BJ (cell line): ENCODE measurements at regions not wholly inside any gene's neighbourhood (a gene's known extent, or its start where the extent isn't known, plus 50 kb on each side); places are given as distances from the start of the nearest gene placed in this dataset.

Experiments
- CTCF ChIA-PET: fragments of 350-600 bp; formaldehyde crosslinking; extraction: SDS; loops from one replicate; lab custom pipeline; 2021; ENCODE audit warnings: antibody characterized with exemption, inconsistent platforms; lab: Yijun Ruan, JAX
- POLR2A ChIA-PET: fragments of 300-600 bp; sonication (Branson Sonifier 250); formaldehyde crosslinking; extraction: SDS; loops from one replicate; lab custom pipeline; 2021; ENCODE audit warnings: antibody characterized with exemption; lab: Charles Lee
- DNase-seq: peaks from one replicate; pipeline ENCODE4 v3.0.0-alpha.2; 2011; ENCODE audit warnings: low read depth
- H3K27me3 ChIP-seq: 2 replicates; pipeline ENCODE4 v1.6.0; 2011; ENCODE audit warnings: low read length; ENCODE audit not compliant: control insufficient read depth, insufficient read depth
- H3K36me3 ChIP-seq: 2 replicates; pipeline ENCODE4 v1.5.1; 2011; ENCODE audit warnings: low read length; ENCODE audit not compliant: control insufficient read depth, insufficient read depth
- H3K4me3 ChIP-seq: 2 replicates; pipeline ENCODE4 v1.5.1; 2011; ENCODE audit warnings: low read depth, mild to moderate bottlenecking, control low read depth, low read length
- CTCF ChIP-seq: IDR thresholded peaks from 2 replicates; pipeline ENCODE4 v1.5.1; 2011; ENCODE audit warnings: low read depth, mild to moderate bottlenecking, control low read depth, inconsistent platforms, low read length, moderate library complexity; ENCODE audit not compliant: insufficient read depth

GRCh38 chr15:54884312-54884711 is 312.4 kb downstream of the RSL24D1 start:
- Histone ChIP-seq H3K27me3 (no peaks in the 10 kb centered on the region), H3K4me3 (no peak overlapping the region), H3K36me3 (no peaks in the 10 kb centered on the region)
- ChIA-PET POLR2A (no interaction called here), CTCF (interaction anchor here (0.6 kb wide), 1 partner anchor 404 kb away, joined by 6 read pairs; no protein-coding TSS in a partner anchor)
- no peak for DNase-seq
- no peak for TF ChIP-seq CTCF

- DNase-seq = no peak
- TF ChIP-seq CTCF = no peak
- Histone ChIP-seq H3K27me3 (no peaks in the 10 kb centered on the region), H3K4me3 (no peak overlapping the region), H3K36me3 (no peaks in the 10 kb centered on the region)
- CTCF ChIA-PET = no interaction called here
- POLR2A ChIA-PET = no interaction called here
These were observed 336.8 kb downstream of the RSL24D1 start for GRCh38 chr15:54859982-54860381.

GRCh38 chr15:54854667-54855066 is 342.1 kb downstream of the RSL24D1 start:
- POLR2A ChIA-PET = no interaction called here
- Histone ChIP-seq H3K4me3 (no peak overlapping the region), H3K36me3 (no peaks in the 10 kb centered on the region), H3K27me3 (no peaks in the 10 kb centered on the region)
- no peak for TF ChIP-seq CTCF
- no peak for DNase-seq
- CTCF ChIA-PET = no interaction called here

GRCh38 chr15:54850101-54850500 is 346.6 kb downstream of the RSL24D1 start:
- ChIA-PET CTCF (no interaction called here), POLR2A (no interaction called here)
- Histone ChIP-seq H3K36me3 (no peaks in the 10 kb centered on the region), H3K27me3 (no peaks in the 10 kb centered on the region), H3K4me3 (no peak overlapping the region)
- no peak for DNase-seq
- no peak for TF ChIP-seq CTCF

GRCh38 chr15:54843006-54843405 is 353.7 kb downstream of the RSL24D1 start:
- DNase-seq = no peak
- Histone ChIP-seq H3K27me3 (no peaks in the 10 kb centered on the region), H3K36me3 (no peaks in the 10 kb centered on the region), H3K4me3 (no peak overlapping the region)
- ChIA-PET POLR2A (no interaction called here), CTCF (no interaction called here)
- TF ChIP-seq CTCF = no peak
